Psoas muscle (tissue), 7 donors: ENCODE measurements at regions not wholly inside any gene's neighbourhood (a gene's known extent, or its start where the extent isn't known, plus 50 kb on each side); places are given as distances from the start of the nearest gene placed in this dataset.

Experiments
- ATAC-seq, 4 donors: fragments of 200-7000 bp; cut with Tn5 transposase; one replicate each; pipeline ENCODE4 v1.9.1; 2020; ENCODE audit warnings: moderate library complexity in 3 of 4, mild to moderate bottlenecking in 2 of 4
- DNase-seq, 2 donors: peaks; one replicate each; pipeline ENCODE4 v3.0.0-alpha.2; 2020
- H3K27ac ChIP-seq: fragments of 200-600 bp; one replicate; pipeline ENCODE4 v1.8.0; 2022
- H3K27me3 ChIP-seq, 3 donors: fragments of 200-600 bp in 1 of 3; one replicate each; pipeline versions ENCODE4 v1.6.1 to v1.8.0; 2013 to 2022; ENCODE audit warnings: low read length in 2 of 3, mild to moderate bottlenecking in 2 of 3, moderate library complexity in 1 of 3; ENCODE audit not compliant: insufficient read depth in 3 of 3
- H3K36me3 ChIP-seq, 2 donors: fragments of 200-600 bp in 1 of 2; one replicate each; pipeline versions ENCODE4 v1.6.1 to v1.8.0; 2013 to 2022; ENCODE audit warnings: low read depth in 1 of 2, mild to moderate bottlenecking in 1 of 2, moderate library complexity in 1 of 2; ENCODE audit not compliant: insufficient read depth in 1 of 2
- H3K4me1 ChIP-seq: fragments of 200-600 bp; one replicate; pipeline ENCODE4 v1.8.0; 2022
- H3K4me3 ChIP-seq: fragments of 200-600 bp; one replicate; pipeline ENCODE4 v1.8.0; 2022; ENCODE audit warnings: mild to moderate bottlenecking
- H3K9me3 ChIP-seq: fragments of 200-600 bp; one replicate; pipeline ENCODE4 v1.8.0; 2022
- WGBS, 3 donors: extraction: QIAGEN DNeasy Blood & Tissue Kit; methylation state at CpG; one replicate each; pipeline versions ENCODE4 v1.1.6 to v1.1.7; 2013; 5-methylcytosine and 5-hydroxymethylcytosine counted together
- intact Hi-C, 2 donors: fragments of 100-400 bp; cut with DNase I; formaldehyde crosslinking; loops; one replicate each; pipeline versions ENCODE4 v1.11.0 to v1.14.2; 2022
- TF ChIP-seq, protein P1 (sequence below): fragments of 200-600 bp; IDR thresholded peaks from one replicate; pipeline ENCODE4 v1.8.0; 2022; ENCODE audit warnings: antibody characterized with exemption
- donor health status: healthy with polysubstance abuse.
- donor health status: DM: no; HTN: no; CAD: no; lungs with moderate emphysema.
- donor health status: Bipolar disorder and iron deficiency.
- donor health status: healthy.
- donor health status: DM: yes; HTN: yes; CAD: no.
- donor health status: DM: no; HTN: no; CAD: no.
- donor health status: DM: yes; HTN: yes; CAD: no.

- intact Hi-C loops: no loop called here
- Histone ChIP-seq H3K4me3 (no peak overlapping the region), H3K27ac (no peak overlapping the region), H3K4me1 (no peaks in the 10 kb centered on the region), H3K9me3 (no peaks in the 10 kb centered on the region), H3K36me3 (no peaks in the 10 kb centered on the region), H3K27me3 (peaks cover 0 to 3% (median 0%) of the 10 kb centered on the region in 3 donors)
- ATAC-seq (no peak), DNase-seq (no peak)
- TF ChIP-seq, protein P1, sequence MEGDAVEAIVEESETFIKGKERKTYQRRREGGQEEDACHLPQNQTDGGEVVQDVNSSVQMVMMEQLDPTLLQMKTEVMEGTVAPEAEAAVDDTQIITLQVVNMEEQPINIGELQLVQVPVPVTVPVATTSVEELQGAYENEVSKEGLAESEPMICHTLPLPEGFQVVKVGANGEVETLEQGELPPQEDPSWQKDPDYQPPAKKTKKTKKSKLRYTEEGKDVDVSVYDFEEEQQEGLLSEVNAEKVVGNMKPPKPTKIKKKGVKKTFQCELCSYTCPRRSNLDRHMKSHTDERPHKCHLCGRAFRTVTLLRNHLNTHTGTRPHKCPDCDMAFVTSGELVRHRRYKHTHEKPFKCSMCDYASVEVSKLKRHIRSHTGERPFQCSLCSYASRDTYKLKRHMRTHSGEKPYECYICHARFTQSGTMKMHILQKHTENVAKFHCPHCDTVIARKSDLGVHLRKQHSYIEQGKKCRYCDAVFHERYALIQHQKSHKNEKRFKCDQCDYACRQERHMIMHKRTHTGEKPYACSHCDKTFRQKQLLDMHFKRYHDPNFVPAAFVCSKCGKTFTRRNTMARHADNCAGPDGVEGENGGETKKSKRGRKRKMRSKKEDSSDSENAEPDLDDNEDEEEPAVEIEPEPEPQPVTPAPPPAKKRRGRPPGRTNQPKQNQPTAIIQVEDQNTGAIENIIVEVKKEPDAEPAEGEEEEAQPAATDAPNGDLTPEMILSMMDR: no peak
- WGBS, 3 donors: 76 to 81% (median 78%) methylated on average over 3 of the region's 3 CpGs
Measured at GRCh38 chr13:103859952-103860351, 793.7 kb upstream of the SLC10A2 start.

- no peak overlapping the region for H3K4me3 ChIP-seq
- H3K9me3 ChIP-seq: no peaks in the 10 kb centered on the region
- H3K27me3 ChIP-seq: no peaks in the 10 kb centered on the region
- ATAC-seq: no peak
- no peaks in the 10 kb centered on the region for H3K36me3 ChIP-seq
- H3K27ac ChIP-seq: no peak overlapping the region
- H3K4me1 ChIP-seq: no peaks in the 10 kb centered on the region
- 66 to 73% (median 70%) methylated on average over 5 of the region's 5 CpGs for WGBS, 3 donors
- no peak for DNase-seq
- TF ChIP-seq, protein P1: no peak
- intact Hi-C loops: no loop called here
Measured at GRCh38 chr13:103852036-103852435, 785.8 kb upstream of the SLC10A2 start.

DNA sequence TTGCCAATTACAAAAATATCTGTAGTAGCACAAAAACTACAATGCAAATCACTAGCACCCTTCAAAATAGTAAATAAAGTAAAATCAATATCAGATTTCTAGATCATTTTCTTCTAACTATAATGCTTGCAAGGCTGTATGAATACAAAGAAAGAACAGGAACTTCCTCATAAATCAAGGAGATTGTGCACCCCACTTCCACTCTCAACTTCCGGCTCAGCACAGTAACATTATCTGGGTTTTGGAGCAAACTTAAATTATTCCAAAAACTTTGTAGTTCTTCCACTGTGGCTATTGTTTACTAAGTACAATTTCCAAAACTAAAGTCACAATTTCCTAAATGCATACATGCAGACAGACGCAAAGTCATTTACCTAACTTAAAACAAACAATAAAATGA is 778.3 kb upstream of the SLC10A2 start:
- no peaks in the 10 kb centered on the region for H3K4me1 ChIP-seq
- WGBS, 3 donors: 61 to 65% (median 64%) methylated on average over 2 of the region's 2 CpGs
- TF ChIP-seq, protein P1: no peak
- H3K36me3 ChIP-seq: no peaks in the 10 kb centered on the region
- no peaks in the 10 kb centered on the region for H3K27me3 ChIP-seq
- intact Hi-C loops: no loop called here
- H3K9me3 ChIP-seq: no peaks in the 10 kb centered on the region
- ATAC-seq (no peak), DNase-seq (no peak)
- H3K27ac ChIP-seq: no peak overlapping the region
- no peak overlapping the region for H3K4me3 ChIP-seq

- Histone ChIP-seq H3K4me3 (no peak overlapping the region), H3K36me3 (no peaks in the 10 kb centered on the region), H3K9me3 (no peaks in the 10 kb centered on the region), H3K27me3 (no peaks in the 10 kb centered on the region), H3K27ac (no peak overlapping the region), H3K4me1 (no peaks in the 10 kb centered on the region)
- DNase-seq: no peak
- 31 to 44% (median 36%) methylated on average over 3 of the region's 3 CpGs for WGBS, 3 donors
- intact Hi-C loops: no loop called here
- no peak for ATAC-seq
- TF ChIP-seq, protein P1: no peak
Measured at GRCh38 chr13:103839460-103839859, 773.2 kb upstream of the SLC10A2 start.

GRCh38 chr13:103835052-103835451 is 768.8 kb upstream of the SLC10A2 start:
- WGBS, 3 donors: 93 to 94% (median 94%) methylated on average over 3 of the region's 3 CpGs
- intact Hi-C loops: no loop called here

More at GRCh38 chr13:103835052-103835451, 768.8 kb upstream of the SLC10A2 start:
- no peak for ATAC-seq
- Histone ChIP-seq H3K9me3 (no peaks in the 10 kb centered on the region), H3K27me3 (no peaks in the 10 kb centered on the region), H3K4me3 (no peak overlapping the region), H3K4me1 (no peaks in the 10 kb centered on the region), H3K36me3 (no peaks in the 10 kb centered on the region), H3K27ac (no peak overlapping the region)
- no peak for DNase-seq
- TF ChIP-seq, protein P1: no peak
